Hindlimb muscle (tissue), 1 donor: ENCODE measurements at regions not wholly inside any gene's neighbourhood (a gene's known extent, or its start where the extent isn't known, plus 50 kb on each side); places are given as distances from the start of the nearest gene placed in this dataset.
"Not testable (repeated sequence)": the region's sequence is repeated elsewhere in the genome, so short reads cannot be mapped to it uniquely, and the experiment has no call there.

Experiments used
- DNase-seq: peaks from one replicate; pipeline ENCODE4 v3.0.0-alpha.2; 2013

DNA sequence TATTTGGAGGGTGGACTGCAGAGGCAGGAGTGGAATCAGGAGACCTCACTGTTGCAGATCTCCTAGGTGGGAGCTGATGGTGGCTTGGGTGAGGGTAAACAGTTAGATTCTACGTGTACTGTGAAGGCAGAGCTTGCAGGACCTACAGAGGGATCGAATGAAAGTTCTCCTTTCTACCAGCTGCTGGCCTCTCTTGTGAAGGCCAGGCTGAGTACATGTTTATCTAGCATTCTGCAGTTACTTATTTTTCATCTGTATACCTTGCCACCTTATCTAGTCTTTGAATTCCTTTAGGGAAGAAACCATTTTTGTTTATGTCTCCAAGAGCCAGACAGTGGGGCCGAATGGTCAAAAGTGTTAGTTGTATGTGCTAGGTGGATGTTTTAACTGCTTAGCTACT lies 57.6 kb downstream of the PTTG1 start:
- DNase-seq, result no peak

- DNase-seq, result no peak
These were observed 58.3 kb downstream of the PTTG1 start for GRCh38 chr5:160479926-160480325.

DNA sequence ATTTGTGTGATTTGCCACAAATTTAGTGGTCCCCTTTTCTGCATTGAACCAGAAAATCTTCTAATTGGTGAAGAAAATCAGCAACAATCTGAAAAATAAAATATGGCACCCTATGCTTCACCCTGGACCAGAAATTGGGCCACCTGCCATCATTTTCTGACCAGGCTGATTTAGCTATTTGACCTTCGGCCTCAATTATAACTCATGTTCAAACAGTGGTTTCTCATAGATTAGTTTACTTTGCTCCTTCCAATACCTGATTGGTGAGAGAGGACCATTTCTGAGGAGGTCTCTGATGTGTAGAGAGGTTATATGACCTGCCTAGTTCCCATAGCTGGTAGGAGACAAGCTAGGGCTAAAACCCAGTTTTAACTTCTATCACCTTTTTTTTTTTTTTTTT lies 59.0 kb downstream of the PTTG1 start:
- no peak for DNase-seq

GRCh38 chr5:160484678-160485077 lies 63.0 kb downstream of the PTTG1 start:
- no peak for DNase-seq

GRCh38 chr5:160485364-160485969 lies 63.8 kb downstream of the PTTG1 start:
- DNase-seq, result no peak

DNA sequence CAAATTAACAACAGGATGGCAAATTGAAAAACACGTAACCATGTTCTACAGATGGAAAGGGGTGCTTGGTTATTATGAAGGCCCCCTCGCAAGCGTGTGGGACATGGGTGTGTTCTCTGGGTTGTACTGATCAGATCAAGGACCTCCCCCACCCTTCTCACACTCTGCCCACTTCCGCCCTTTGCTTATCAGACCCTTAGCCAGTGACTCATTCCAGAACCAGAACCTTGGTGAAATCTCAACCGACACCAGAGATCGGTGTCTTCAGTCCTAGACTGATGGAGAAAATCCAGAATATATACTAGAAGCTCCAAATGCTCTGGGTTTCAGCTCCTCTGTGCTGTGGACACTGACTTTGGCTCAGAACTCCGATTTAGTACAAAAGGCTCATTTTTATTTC lies 64.9 kb downstream of the PTTG1 start:
- DNase-seq, result no peak

DNA sequence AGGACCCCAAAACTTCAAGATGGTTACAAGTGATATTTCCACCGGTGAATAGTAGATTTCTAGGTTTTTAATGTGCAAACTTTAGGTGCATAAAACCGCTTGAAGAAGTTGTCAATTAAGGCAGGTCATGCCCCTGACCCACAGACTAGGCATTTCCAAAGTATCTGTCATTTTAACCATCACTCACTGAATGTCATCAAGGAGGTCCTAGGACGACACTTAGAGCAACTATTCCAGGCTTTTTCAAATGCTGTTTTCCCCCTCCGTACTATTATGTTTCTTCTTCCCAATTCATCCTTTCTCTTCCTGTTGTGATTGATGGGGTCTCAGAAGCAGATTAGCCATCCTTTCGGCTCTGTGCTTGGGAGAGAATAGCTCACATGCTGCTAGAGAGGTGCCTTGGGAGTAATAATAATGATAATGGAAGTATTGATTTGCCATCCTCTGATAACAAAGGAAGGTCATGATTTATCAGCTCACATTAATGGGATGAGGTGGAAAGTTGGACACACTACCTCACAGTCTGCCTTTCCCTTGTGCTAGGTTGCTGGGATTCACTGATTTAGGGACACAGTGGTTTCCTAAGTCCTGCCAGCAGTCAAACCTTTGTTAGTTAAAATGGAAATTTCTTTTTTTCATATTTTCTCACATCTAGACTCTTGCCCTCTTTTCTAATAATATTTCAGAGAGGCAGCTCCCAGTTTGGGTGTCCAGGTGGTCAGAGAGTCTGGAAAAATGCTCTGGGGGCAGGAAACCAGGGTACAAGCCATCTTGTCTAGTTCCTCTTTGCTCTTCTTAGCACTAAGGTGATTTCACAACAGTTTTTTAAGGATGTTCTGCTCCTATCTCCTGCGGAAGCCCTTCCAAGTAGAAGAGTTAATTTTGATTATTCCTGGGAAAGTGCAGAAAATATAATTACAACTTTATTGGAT lies 67.0 kb downstream of the PTTG1 start:
- no peak for DNase-seq

DNA sequence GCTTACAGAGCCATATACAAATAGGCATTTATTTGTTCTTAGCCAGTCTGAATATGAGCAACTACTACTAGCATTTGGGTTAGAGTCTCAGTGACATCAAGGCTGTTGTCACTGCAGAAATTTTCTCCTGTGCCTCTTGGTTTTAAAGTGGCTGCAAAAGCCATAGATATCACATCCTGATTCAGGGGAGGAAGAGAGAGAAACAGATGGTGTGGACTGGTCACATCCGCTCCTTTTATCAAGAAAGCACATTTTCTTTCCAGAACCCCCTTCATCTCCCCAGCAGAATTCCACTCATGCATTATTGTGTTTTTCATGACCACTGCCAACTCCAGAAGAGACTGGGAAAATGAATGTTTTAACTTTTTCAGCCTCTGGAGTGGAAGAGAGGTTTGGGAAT lies 69.8 kb downstream of the PTTG1 start:
- DNase-seq, result no peak

GRCh38 chr5:160492565-160492964 lies 70.9 kb downstream of the PTTG1 start:
- no peak for DNase-seq

DNA sequence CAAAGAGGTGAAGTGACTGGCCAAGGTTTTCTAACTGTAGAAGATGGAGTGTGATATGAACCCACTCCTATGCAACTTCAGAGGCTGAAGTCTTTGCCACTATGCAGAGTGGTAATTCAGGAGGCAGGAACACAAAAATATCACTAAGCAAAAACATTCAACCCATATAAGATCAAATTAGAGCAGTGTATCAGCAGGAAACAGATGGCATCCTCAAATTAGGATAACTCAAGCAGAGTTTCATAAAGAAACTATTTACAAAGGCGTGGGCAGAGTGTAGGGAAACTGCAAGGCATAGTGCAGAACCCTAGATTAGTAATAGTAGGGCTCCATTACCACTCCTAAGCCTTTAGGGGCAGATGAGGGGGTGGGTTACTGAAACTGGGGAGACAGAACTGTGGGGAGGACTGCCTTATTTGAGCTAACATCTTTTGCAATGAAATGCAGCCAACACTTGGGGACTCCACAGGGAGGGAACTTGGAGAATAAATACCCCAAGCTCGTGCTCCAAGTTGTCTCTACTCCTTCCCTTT lies 72.2 kb downstream of the PTTG1 start:
- no peak for DNase-seq

DNA sequence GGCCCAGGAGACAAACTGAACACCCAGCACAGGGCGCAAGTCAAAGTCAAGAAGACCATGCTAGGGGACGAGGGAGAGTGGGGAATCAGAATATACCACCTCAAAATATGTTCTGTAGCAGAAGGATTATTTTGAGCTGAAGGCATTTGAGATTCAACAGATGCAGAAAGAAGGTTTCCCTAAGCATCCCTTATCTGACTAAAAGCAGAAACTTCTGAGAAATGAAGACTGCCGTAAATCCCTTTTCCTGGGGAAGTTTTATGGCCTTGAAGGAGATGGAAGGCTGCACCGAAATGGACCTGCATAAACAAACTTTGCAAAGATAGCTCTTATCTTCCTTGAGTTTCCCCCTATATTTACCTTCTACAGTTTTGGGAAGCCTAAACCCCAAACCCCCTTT lies 72.8 kb downstream of the PTTG1 start:
- DNase-seq, result no peak

- DNase-seq, result no peak
These were observed 74.7 kb downstream of the PTTG1 start for GRCh38 chr5:160496334-160496733.

DNA sequence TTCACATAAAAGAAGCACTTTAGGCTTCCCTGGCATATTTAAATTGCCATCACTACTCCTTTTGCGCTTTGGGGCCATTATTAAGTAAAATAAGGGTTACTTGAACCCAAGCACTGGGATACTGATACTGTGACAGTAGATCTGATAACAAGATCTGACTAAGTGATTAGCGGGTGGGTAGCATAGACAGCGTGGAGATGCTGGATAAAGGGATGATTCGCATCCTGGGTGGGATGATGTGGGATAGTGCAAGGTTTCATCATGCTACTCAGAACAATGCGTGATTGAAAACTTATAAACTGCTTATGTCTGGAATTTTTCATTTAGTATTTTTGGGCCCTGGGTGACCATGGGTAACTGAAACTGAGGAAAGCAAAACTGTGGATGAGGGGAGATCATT lies 75.1 kb downstream of the PTTG1 start:
- DNase-seq, result no peak

DNA sequence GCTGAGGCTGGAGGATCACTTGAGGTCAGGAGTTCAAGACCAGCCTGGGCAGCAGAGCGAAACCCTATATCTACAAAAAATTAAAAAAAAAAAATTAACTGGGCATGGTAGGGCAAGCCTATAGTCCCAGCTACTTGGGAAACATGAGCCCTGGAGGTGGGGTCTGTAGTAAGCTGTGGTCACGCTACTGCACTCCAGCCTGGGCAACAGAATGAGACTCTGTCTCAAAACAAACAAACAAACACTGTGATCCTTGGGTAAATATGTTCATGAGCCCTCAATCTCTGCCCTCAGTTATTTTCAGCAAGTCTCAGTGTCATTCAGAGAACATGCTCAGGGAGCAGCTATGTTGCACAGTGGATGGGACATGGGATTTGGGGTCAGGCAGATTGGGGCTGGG lies 76.2 kb downstream of the PTTG1 start:
- no peak for DNase-seq

DNA sequence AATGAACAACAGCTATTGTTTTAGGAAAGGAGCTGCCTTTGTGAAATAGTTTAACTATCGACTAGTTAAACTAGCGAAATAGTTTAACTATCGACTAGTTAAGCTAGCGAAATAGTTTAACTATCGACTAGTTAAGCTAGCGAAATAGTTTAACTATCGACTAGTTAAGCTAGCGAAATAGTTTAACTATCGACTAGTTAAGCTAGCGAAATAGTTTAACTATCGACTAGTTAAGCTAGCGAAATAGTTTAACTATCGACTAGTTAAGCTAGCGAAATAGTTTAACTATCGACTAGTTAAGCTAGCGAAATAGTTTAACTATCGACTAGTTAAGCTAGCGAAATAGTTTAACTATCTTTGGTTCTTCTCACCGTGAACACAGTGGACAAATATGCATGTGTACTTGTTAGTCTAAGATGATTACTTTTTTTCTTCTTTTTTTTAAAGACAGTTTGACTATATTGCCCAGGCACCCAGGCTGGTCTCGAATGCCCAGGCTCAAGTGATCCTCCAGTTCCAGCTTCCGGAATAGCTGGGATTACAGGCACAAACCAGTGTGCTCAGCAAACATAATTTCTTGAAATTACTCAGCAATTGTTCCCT lies 76.9 kb downstream of the PTTG1 start:
- DNase-seq, result not testable (repeated sequence)

- DNase-seq, result no peak
These were observed 79.4 kb downstream of the PTTG1 start for GRCh38 chr5:160500786-160501779.

DNA sequence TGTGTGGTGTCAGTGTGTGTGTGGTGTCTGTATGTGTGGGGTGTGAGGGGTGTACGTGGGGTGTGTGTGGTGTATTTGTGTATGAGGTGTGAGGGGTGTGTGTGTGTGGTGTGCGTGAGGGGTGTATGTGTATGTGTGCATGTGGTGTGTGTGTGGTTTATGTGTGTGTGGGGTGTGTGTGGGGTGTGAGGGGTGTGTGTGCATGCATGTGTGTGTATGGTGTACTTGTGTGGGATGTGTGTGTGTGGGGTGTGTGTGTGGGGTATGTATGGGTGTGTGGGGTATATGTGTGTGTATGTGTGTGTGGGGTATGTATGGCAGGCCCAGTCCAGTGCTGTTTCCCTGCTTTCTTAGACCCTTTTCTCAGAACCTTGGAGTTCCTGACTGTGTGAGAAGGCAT lies 83.3 kb downstream of the PTTG1 start:
- DNase-seq, result no peak

DNA sequence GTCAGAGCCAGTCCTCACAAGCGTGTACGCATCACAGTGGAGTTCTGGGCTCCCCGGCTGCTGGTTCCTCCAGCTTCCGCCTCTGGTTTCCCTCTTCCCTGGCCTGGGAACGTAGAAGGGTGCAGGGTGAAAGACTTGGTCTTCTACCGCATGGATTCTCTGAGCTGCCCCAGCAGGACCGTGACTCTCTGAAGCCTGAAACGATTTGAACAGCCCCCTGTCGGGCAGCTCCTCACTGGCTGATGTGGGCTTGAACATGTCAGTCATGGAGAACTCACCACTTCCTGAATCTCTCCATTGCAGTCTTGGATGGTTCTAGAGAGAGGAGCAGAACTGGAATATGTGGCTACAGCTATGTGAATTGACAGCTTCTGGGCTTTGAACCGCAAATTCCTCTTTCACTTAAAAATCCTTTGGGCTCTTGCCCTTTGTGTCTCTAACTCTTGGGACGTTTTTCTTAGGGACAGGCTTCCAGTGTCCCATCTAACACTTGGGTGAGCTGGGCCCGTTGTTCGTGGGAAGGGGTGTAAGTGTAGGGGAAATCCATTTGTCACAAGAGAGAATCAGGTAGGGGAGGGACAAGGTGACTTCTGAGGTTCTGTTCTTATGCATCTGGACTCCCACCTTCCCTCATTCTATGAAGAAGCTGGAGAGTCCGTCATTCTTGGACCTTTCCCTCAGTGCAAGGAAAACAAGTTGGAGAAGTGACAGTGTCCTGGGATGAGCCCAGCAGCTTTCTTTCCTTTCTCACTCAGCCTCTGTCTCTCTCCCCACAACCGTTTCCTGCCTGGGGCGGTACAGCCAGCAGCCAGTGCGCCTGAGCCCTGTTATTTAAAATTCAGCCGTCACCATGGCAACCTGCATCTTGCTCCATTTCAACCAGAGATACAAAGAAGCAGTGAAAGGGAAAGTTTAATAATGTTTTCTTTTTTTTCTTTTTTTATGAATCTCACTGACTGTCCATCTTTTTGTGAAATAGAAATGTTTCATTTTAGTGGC lies 84.7 kb downstream of the PTTG1 start:
- DNase-seq, result peak; percentile 59

DNA sequence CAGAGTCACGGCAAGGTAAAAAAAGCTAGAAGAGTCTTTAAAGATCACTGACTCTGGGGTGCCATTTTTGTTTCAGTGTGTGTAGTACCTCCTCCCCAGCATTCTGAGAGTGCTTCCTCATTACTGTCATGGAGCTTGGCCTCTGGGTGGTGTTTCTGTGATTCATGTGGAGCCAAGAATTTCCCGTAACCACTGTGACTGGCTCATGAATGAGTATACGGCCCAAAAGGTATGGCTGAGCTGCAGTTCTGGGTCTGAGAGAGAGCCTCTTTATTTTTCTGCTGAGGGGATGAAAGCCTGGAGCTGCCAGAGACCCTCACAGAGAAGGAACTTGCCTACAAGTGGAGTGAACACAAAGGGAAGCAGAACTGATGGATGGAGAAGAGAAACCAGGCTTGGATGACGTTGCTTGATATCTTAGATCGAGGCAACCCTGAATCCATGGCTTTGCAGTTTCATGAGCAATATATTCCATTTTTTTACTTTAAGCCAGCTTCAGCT lies 85.6 kb downstream of the PTTG1 start:
- DNase-seq, result no peak

- peak; percentile 72 for DNase-seq
These were observed 87.2 kb downstream of the PTTG1 start for GRCh38 chr5:160508780-160509361.
